NCI-H1105 treated with DMSO at 0.1 percent for 48 hours (cell line): ENCODE measurements at regions not wholly inside any gene's neighbourhood (a gene's known extent, or its start where the extent isn't known, plus 50 kb on each side); places are given as distances from the start of the nearest gene placed in this dataset.
A peak's percentile ranks its signal among the peaks of the same experiment; 100 is the strongest.

Experiments
- DNase-seq: peaks from one replicate; lab custom pipeline; 2025; lab: John Stamatoyannopoulos, UW

- no peak for DNase-seq
Observed at GRCh38 chr5:12354686-12355085, 450.4 kb upstream of the CTNND2 start.

DNA sequence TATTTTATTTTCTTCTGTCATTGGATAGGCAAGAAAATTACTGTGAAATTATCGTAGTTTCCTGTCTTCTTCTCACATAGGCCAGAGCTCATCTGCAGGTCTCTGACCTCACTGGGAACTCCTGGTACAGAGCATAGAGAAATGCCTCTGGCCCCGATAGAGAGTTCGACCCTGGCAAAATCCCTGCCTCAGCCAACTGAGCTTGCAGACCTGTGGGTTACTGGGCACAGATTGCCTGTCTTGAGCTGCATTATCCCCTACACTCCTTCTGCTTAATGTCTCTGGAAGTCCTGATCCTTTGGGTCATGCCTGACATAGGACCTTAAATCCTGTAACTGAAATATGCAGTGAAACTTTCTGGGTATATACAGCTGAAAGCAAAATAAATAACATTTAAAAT lies 439.3 kb upstream of the CTNND2 start:
- DNase-seq, result no peak

DNA sequence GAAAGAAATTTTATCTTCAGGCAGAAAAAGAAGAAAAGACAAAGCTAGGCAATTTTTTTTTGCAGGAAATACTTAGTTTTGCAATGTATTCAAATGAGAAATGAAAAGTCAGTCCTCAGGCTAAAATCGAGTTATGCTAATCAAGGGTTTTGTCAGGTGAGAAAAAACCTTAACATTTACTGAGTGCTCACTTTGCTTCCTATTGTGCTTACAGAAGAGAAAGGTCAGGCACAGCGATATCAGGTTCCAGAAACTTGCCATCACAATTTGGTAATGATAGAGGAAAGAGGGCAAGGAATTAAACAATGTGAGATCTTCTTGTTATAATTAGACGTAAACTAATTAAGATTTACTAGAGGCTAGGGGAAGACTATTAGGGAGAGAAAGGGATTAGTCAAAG lies 431.7 kb upstream of the CTNND2 start:
- no peak for DNase-seq

DNA sequence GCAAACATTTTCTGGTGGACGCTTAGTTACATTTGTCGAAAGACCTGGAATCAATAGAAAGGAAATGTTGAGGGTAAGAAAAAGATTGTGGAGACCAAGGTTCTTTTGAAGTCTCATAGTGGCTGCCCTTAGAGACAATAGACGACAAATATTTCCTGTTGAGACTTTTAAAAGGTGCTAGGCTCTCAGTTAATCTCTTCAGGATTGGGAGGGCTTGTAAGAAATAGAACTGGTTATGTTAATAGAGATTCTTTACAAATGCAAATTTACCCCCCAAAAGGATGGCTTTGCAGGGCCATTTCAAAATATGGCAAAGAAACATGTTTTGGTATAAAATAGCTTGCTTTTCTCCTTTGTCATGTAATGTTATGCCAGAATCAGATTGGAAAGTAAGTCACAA lies 428.2 kb upstream of the CTNND2 start:
- no peak for DNase-seq

DNA sequence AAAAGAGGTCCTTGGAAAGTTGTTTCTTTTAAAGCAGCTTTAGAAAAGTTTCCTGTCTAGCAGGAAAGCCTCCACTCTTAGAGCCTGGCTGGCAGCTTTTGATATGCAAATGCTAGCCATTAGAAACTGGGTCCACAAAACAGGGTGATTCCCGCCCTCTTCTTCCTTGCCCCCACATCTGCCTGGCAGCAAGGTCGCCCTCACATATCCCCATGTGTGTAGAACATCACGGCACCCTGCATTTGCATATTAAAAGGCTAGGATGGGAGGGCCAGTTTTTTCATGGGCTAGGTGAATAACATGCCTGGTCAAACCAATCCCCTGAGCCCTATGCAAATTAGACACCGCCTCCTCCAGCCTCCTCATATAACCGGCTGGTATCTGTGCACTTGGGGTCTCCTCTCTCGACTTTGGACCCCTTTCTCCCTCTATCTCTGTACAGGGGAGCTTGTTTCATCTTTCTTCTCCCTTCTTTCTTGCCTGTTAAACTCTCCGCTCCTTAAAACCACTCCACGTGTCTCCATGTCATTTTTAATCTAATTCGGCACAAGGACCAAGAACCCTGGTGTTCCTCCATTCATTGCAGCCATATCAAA lies 426.8 kb upstream of the CTNND2 start:
- no peak for DNase-seq

GRCh38 chr5:12330381-12330780 lies 426.1 kb upstream of the CTNND2 start:
- no peak for DNase-seq

- DNase-seq, result no peak
Observed at GRCh38 chr5:12323637-12324229, 419.5 kb upstream of the CTNND2 start.

DNA sequence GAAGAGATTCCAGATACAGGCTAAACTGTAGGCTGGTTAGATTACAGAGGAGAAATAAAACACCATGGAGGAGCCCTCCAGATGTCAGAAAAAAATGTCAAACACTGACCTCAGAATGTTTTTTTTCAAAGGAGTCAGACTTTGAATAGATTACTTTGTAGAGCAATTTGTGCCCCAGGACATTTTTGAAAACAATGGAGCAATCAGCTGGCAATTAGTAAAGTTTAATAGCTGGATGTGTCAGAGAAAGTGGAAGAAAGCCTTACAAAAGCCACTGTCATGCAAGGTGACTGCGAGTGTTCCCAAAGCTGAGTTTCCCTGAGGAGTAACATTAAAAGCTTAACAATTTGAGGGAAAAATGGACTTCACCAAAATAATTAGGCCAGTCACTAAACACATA lies 417.8 kb upstream of the CTNND2 start:
- DNase-seq, result no peak

- DNase-seq, result no peak
Observed at GRCh38 chr5:12320331-12320730, 416.1 kb upstream of the CTNND2 start.

- DNase-seq, result no peak
Observed at GRCh38 chr5:12316812-12317211, 412.6 kb upstream of the CTNND2 start.

- DNase-seq, result no peak
Observed at GRCh38 chr5:12315461-12315860, 411.2 kb upstream of the CTNND2 start.

DNA sequence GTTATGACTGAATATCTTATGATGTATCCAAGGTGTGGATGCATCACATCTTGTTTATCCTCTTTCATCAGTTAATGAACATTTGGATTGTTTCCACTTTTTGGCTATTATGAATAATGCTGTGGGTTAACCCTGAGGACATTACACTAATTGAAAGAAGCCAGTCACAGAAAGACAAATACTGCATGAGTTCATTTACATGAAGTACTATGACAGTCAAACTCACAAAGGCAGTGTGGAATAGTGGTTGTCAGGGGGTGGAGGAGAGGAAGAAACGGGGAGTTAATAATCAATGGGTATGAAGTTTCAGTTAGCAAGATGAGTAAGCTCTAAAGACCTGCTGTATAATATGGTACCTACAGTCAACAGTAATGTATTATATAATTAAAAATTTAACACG lies 409.4 kb upstream of the CTNND2 start:
- no peak for DNase-seq

- no peak for DNase-seq
Observed at GRCh38 chr5:12312343-12312742, 408.1 kb upstream of the CTNND2 start.

- DNase-seq, result no peak
Observed at GRCh38 chr5:12294151-12294550, 389.9 kb upstream of the CTNND2 start.

DNA sequence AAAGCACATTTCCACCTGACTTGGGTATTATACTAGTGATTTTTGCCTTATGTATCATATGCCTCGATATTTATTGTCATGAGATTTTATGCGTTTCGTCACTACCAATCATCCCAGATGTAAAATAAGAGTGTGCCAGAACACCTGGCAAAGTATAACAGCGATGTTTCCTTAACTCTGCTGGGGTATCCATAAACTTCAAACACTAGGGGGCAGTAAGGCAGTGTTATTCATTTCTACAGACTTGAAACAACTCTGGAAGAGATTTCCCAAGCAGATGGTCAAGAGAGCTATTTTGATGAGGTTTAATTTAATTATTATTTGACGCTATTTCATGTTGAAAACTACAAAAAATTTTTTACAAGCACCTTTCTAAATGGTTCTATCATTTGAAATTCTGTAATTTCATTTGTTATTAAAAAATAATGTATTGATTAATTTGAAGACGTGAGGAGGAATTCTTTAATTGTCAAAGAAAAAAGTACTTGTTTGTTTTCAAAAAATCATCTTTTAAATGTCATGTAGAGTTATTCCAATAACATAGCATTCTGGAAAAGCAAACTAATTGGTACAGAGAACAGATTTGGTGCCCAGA lies 388.5 kb upstream of the CTNND2 start:
- peak; percentile 23 for DNase-seq

GRCh38 chr5:12284604-12285003 lies 380.4 kb upstream of the CTNND2 start:
- no peak for DNase-seq

DNA sequence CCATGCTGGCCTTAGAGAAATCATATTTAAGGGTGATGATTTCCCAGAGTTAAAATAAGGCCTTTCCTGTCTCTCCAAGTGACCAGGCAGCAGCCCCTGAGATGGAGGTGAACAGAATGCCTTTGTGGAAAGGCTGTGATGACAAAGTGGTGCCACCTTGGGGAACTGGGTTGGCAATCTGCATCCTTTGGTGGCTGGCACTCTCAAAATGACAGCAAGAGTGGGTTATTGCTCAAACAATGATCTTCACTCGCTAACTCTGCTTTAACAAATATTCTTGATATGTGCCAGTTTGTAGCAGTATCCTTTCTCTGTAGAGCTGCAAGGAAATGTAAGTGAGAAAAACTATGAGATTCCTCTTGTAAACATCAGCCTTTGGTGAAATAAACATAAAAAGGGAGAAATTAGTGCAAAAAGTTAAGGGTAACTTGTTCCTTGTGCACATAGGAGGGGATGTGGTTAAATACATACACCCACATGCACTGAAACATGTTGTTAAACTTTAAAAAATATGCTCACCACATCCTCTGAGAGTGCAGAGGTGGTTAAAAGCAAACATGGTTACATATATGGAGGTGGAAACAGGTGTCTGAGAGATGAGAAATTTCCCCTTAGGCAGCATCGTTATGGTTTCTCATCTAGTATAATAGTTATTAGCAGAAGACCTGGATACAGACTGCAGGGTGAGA lies 373.4 kb upstream of the CTNND2 start:
- no peak for DNase-seq

- no peak for DNase-seq
Observed at GRCh38 chr5:12274236-12274635, 370.0 kb upstream of the CTNND2 start.

DNA sequence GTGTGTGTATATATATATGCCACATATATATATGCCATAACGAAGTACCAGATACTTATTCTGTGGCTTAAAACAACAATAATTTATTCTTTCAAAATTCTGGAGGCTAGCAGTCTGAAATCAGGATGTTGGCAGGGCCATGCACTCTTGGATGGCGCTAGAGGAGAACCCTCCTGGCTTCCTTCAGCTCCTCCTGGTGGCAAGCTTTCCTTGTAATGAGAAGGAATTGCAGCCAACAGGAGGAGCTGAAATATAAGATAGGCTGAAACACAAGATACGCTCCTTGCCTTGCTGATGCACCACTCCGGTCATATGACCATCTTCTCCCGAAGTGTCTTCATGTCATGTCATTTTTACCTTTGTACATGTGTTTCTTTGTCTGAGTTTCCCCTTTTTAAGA lies 368.1 kb upstream of the CTNND2 start:
- no peak for DNase-seq

DNA sequence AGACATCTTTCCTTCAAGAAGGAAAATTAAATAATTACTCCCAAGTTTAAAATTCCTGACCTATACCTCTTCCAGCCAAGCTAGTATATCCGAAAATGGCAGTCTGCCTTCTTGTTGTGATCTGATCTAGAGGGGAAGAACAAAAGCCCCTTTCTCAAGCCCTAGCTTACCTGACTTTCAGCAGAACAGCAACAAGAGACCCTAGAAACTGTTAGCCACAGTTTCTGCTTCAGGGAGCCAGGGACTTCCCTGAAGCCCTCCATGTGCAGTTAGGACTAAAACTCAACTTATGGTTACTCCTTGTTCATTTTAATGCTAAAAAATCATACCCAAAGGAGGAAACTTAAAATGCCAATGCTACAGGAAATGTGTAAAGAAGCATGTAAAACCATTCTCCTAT lies 366.7 kb upstream of the CTNND2 start:
- DNase-seq, result no peak

DNA sequence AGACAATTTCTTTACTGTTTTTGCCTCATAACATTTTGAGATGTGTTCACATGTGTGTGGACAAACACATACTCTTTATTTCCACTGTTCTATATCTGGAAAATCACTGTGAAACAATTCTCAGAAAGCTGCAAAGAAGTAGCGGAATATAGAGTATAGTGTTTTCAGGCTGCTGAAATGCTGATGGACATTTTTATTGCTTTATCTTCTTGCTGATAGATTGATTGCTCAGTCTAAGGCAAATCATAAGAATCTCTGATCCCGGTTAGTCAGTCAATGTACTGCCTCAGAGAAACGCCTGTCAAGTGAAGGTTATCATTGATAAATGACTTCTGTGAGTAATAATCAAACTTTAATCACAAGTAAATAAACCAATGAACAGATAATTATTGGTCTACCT lies 364.9 kb upstream of the CTNND2 start:
- no peak for DNase-seq

DNA sequence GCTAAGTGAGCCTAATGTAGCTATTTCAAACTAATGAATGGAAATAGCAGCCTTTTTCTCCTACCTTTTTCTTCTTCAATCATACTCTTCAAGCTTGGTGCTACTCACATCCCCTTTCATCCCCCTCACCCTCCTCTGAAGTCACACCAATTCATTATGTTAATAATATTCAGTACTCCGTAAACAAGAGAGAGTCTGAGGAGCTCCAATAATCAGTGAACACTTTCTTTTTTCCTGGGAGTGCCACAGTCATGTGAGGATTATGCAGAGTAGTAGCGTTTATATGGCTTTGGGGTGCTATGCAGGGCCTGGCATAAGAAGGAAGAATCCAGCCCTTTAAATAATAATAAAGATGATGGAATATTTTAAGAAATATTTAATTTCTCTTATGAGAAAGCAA lies 354.3 kb upstream of the CTNND2 start:
- no peak for DNase-seq

GRCh38 chr5:12250454-12250853 lies 346.2 kb upstream of the CTNND2 start:
- no peak for DNase-seq
